Psoas muscle (tissue), 7 donors: ENCODE measurements at regions not wholly inside any gene's neighbourhood (a gene's known extent, or its start where the extent isn't known, plus 50 kb on each side); places are given as distances from the start of the nearest gene placed in this dataset.

Experiments used
- ATAC-seq, 4 donors: fragments of 200-7000 bp; cut with Tn5 transposase; one replicate each; pipeline ENCODE4 v1.9.1; 2020; ENCODE audit warnings: moderate library complexity in 3 of 4, mild to moderate bottlenecking in 2 of 4
- DNase-seq, 2 donors: peaks; one replicate each; pipeline ENCODE4 v3.0.0-alpha.2; 2020
- H3K27ac ChIP-seq: fragments of 200-600 bp; one replicate; pipeline ENCODE4 v1.8.0; 2022
- H3K27me3 ChIP-seq, 3 donors: fragments of 200-600 bp in 1 of 3; one replicate each; pipeline versions ENCODE4 v1.6.1 to v1.8.0; 2013 to 2022; ENCODE audit warnings: low read length in 2 of 3, mild to moderate bottlenecking in 2 of 3, moderate library complexity in 1 of 3; ENCODE audit not compliant: insufficient read depth in 3 of 3
- H3K36me3 ChIP-seq, 2 donors: fragments of 200-600 bp in 1 of 2; one replicate each; pipeline versions ENCODE4 v1.6.1 to v1.8.0; 2013 to 2022; ENCODE audit warnings: low read depth in 1 of 2, mild to moderate bottlenecking in 1 of 2, moderate library complexity in 1 of 2; ENCODE audit not compliant: insufficient read depth in 1 of 2
- H3K4me1 ChIP-seq: fragments of 200-600 bp; one replicate; pipeline ENCODE4 v1.8.0; 2022
- H3K4me3 ChIP-seq: fragments of 200-600 bp; one replicate; pipeline ENCODE4 v1.8.0; 2022; ENCODE audit warnings: mild to moderate bottlenecking
- H3K9me3 ChIP-seq: fragments of 200-600 bp; one replicate; pipeline ENCODE4 v1.8.0; 2022
- WGBS, 3 donors: extraction: QIAGEN DNeasy Blood & Tissue Kit; methylation state at CpG; one replicate each; pipeline versions ENCODE4 v1.1.6 to v1.1.7; 2013; 5-methylcytosine and 5-hydroxymethylcytosine counted together
- intact Hi-C, 2 donors: fragments of 100-400 bp; cut with DNase I; formaldehyde crosslinking; loops; one replicate each; pipeline versions ENCODE4 v1.11.0 to v1.14.2; 2022
- TF ChIP-seq, protein P1 (sequence below): fragments of 200-600 bp; IDR thresholded peaks from one replicate; pipeline ENCODE4 v1.8.0; 2022; ENCODE audit warnings: antibody characterized with exemption
- donor health status: healthy with polysubstance abuse.
- donor health status: DM: no; HTN: no; CAD: no; lungs with moderate emphysema.
- donor health status: Bipolar disorder and iron deficiency.
- donor health status: healthy.
- donor health status: DM: yes; HTN: yes; CAD: no.
- donor health status: DM: no; HTN: no; CAD: no.
- donor health status: DM: yes; HTN: yes; CAD: no.

DNA sequence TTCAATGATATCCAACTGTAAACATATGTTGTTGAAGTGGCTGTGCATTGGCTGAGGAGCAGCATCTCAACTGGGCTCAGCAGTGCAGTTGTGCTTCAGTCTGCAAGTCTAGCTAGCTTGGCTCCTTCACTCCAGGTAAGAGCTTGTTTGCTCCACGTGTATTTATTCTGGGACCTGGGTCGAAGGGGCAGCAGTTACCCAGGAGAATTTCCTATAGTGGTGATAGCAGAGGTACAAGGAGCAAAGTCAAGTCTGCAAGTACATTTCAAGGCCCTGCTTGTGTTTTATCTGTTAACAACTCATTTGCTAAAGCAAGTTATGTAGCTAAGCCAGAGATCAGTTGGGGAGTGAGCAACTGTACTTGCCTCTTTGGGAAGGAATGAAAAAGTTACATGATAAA is 286.2 kb upstream of the UMPS start:
- Histone ChIP-seq H3K36me3 (peaks cover 0 to 23% of the 10 kb centered on the region in 2 donors), H3K27ac (no peak overlapping the region), H3K27me3 (no peaks in the 10 kb centered on the region), H3K4me1 (no peaks in the 10 kb centered on the region), H3K9me3 (no peaks in the 10 kb centered on the region), H3K4me3 (no peak overlapping the region)
- intact Hi-C loops = no loop called here
- whole genome bisulfite sequencing, 3 donors = 86 to 95% (median 87%) methylated on average over 2 of the region's 2 CpGs
- ATAC-seq (no peak), DNase-seq (no peak)
- TF ChIP-seq, protein P1, sequence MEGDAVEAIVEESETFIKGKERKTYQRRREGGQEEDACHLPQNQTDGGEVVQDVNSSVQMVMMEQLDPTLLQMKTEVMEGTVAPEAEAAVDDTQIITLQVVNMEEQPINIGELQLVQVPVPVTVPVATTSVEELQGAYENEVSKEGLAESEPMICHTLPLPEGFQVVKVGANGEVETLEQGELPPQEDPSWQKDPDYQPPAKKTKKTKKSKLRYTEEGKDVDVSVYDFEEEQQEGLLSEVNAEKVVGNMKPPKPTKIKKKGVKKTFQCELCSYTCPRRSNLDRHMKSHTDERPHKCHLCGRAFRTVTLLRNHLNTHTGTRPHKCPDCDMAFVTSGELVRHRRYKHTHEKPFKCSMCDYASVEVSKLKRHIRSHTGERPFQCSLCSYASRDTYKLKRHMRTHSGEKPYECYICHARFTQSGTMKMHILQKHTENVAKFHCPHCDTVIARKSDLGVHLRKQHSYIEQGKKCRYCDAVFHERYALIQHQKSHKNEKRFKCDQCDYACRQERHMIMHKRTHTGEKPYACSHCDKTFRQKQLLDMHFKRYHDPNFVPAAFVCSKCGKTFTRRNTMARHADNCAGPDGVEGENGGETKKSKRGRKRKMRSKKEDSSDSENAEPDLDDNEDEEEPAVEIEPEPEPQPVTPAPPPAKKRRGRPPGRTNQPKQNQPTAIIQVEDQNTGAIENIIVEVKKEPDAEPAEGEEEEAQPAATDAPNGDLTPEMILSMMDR = no peak

DNA sequence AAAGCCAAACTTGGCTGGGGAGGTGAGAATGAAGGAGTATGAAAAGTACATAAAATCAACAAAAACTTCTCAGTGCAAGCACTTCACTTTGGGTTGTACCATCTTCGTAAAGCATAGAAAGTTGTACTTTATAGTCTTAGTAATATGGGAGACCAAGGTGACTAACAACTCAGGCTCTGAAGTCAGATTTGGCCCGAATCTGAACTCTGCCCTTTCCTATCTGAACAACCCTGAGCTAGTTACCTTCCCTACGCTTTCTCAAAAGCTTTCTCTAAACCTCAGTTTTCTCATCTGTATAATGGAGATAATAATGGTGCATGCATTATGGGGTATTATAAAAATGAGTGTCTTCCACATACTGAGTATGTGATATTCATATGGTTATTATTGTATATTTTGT is 285.4 kb upstream of the UMPS start:
- intact Hi-C loops = no loop called here
- no peak for ATAC-seq
- no peak overlapping the region for H3K4me3 ChIP-seq
- no peak overlapping the region for H3K27ac ChIP-seq
- H3K4me1 ChIP-seq = no peaks in the 10 kb centered on the region
- no peaks in the 10 kb centered on the region for H3K27me3 ChIP-seq
- no peak for DNase-seq
- 93 to 97% (median 94%) methylated on average over 3 of the region's 3 CpGs for WGBS, 3 donors
- TF ChIP-seq, protein P1 = no peak
- no peaks in the 10 kb centered on the region for H3K9me3 ChIP-seq
- peaks cover 0 to 23% of the 10 kb centered on the region in 2 donors for H3K36me3 ChIP-seq

DNA sequence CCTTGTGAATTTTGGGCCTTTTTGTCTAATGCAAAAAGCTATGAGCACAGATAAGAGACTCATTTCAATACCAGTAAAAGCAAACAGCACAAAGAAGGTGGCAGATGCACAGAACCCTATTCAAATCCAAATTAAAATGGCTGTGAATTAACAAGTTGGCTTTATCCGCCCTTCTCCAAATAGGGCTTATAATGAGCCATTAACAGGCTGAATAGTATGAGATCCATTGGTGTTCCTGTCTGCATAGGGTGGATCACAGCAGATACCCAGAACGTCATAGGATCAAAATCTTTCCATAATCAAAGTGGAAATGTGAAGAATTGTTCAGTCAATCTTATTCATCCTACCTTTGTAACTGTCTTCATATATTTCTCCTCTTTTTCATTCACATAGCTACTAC is 282.4 kb upstream of the UMPS start:
- no peaks in the 10 kb centered on the region for H3K27me3 ChIP-seq
- DNase-seq = no peak
- H3K4me1 ChIP-seq = no peaks in the 10 kb centered on the region
- no peak overlapping the region for H3K4me3 ChIP-seq
- TF ChIP-seq, protein P1 = no peak
- no peaks in the 10 kb centered on the region for H3K9me3 ChIP-seq
- no peak for ATAC-seq
- intact Hi-C loops = no loop called here
- peaks cover 0 to 23% of the 10 kb centered on the region in 2 donors for H3K36me3 ChIP-seq
- no peak overlapping the region for H3K27ac ChIP-seq
- 48 to 100% (median 96%) methylated on average over 2 of the region's 2 CpGs for WGBS, 3 donors

DNA sequence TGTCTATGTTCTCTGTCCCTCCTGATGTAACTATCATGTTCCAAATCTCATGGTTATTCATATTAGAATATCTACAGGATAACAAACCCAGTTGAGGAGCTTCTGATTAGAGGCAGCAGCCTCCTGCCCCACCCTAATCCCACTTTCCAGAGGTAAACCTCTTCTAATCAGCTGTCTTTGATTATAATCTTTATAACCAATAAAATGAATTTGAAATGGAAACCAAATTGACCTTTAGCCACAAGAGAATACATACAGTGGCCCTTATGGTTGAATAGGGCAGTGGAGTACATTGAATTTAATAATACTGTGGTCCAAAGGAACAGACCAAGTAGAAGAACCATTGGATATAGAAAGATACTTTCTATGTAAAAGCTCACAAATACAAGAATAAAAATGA is 281.3 kb upstream of the UMPS start:
- H3K4me3 ChIP-seq = no peak overlapping the region
- no peaks in the 10 kb centered on the region for H3K4me1 ChIP-seq
- no peak for ATAC-seq
- DNase-seq = no peak
- TF ChIP-seq, protein P1 = no peak
- H3K27me3 ChIP-seq = no peaks in the 10 kb centered on the region
- intact Hi-C loops = no loop called here
- no peak overlapping the region for H3K27ac ChIP-seq
- no peaks in the 10 kb centered on the region for H3K9me3 ChIP-seq
- H3K36me3 ChIP-seq = peaks cover 0 to 23% of the 10 kb centered on the region in 2 donors

DNA sequence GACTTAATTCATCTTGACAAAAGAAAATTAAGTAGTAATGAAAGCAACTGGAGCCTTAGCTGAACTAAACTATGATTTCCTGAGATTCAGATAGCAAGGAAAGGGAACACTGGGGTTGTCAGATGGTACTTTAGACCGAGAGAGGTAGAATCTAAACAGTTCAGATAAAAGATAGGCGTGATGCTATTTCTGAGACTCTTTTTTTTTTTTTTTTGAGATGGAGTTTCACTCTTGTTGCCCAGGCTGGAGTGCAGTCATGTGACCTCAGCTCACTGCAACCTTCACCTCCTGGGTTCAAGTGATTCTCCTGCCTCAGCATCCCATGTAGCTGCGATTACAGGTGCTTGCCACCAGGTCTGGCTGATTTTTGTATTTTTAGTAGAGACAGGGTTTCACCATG is 279.9 kb upstream of the UMPS start:
- H3K4me3 ChIP-seq = no peak overlapping the region
- 93 to 100% (median 95%) methylated on average over 3 of the region's 3 CpGs for WGBS, 3 donors
- no peak for ATAC-seq
- no peak for DNase-seq
- H3K27ac ChIP-seq = no peak overlapping the region
- intact Hi-C loops = no loop called here
- TF ChIP-seq, protein P1 = no peak
- H3K36me3 ChIP-seq = peaks cover 0 to 16% of the 10 kb centered on the region in 2 donors
- H3K4me1 ChIP-seq = no peaks in the 10 kb centered on the region
- no peaks in the 10 kb centered on the region for H3K27me3 ChIP-seq
- no peaks in the 10 kb centered on the region for H3K9me3 ChIP-seq
